GM23338 (cell line): ENCODE measurements at regions not wholly inside any gene's neighbourhood (a gene's known extent, or its start where the extent isn't known, plus 50 kb on each side); places are given as distances from the start of the nearest gene placed in this dataset.

ENCODE experiments used
- ATAC-seq: fragments of 200-7000 bp; cut with Tn5 transposase; 3 replicates; pipeline ENCODE4 v1.9.1; 2020
- DNase-seq: peaks from one replicate; pipeline ENCODE4 v3.0.0-alpha.2; 2015; ENCODE audit warnings: low spot score
- H2AFZ ChIP-seq: fragments of 200-600 bp; sonication (generic); 2 replicates; pipeline ENCODE4 v1.8.0; 2016; ENCODE audit warnings: antibody characterized with exemption, mild to moderate bottlenecking, moderate library complexity
- H3F3A ChIP-seq: fragments of 200-600 bp; sonication (generic); replicated peaks from 2 replicates; pipeline ENCODE4 v1.8.0; 2017; ENCODE audit warnings: antibody characterized with exemption, mixed run types, low read depth
- H3K27ac ChIP-seq: fragments of 200-600 bp; sonication (generic); 2 replicates; pipeline ENCODE4 v1.6.1; 2016; ENCODE audit warnings: low read depth
- H3K27me3 ChIP-seq: fragments of 200-600 bp; sonication (generic); 2 replicates; pipeline ENCODE4 v1.8.0; 2016; ENCODE audit warnings: mild to moderate bottlenecking, mixed run types, moderate library complexity; ENCODE audit not compliant: insufficient read depth
- H3K36me3 ChIP-seq: fragments of 200-600 bp; sonication (generic); 2 replicates; pipeline ENCODE4 v1.8.0; 2016; ENCODE audit warnings: mild to moderate bottlenecking; ENCODE audit not compliant: insufficient read depth
- H3K4me1 ChIP-seq: fragments of 200-600 bp; sonication (generic); 2 replicates; pipeline ENCODE4 v1.8.0; 2016; ENCODE audit warnings: mild to moderate bottlenecking, moderate library complexity; ENCODE audit not compliant: insufficient read depth
- H3K4me2 ChIP-seq: fragments of 200-600 bp; sonication (generic); 2 replicates; pipeline ENCODE4 v1.7.1; 2017; ENCODE audit warnings: mixed run types
- H3K4me3 ChIP-seq: fragments of 200-600 bp; sonication (generic); 2 replicates; pipeline ENCODE4 v1.6.1; 2016; ENCODE audit warnings: mixed run types
- H3K79me2 ChIP-seq: fragments of 200-600 bp; sonication (generic); replicated peaks from 2 replicates; pipeline ENCODE4 v1.8.0; 2017; ENCODE audit warnings: mild to moderate bottlenecking; ENCODE audit not compliant: insufficient read depth
- H3K9me2 ChIP-seq: fragments of 200-600 bp; sonication (generic); 2 replicates; pipeline ENCODE4 v1.8.0; 2017; ENCODE audit not compliant: insufficient read depth
- H4K20me1 ChIP-seq: fragments of 200-600 bp; sonication (generic); replicated peaks from 2 replicates; pipeline ENCODE4 v1.8.0; 2017; ENCODE audit warnings: mild to moderate bottlenecking; ENCODE audit not compliant: insufficient read depth
- H3K27ac Mint-ChIP-seq: 2 replicates; pipeline ENCODE4 v1.8.0; 2020; ENCODE audit warnings: inconsistent platforms, mild to moderate bottlenecking, moderate library complexity, mixed read lengths
- H3K27me3 Mint-ChIP-seq: 3 replicates; pipeline ENCODE4 v1.8.0; 2022; ENCODE audit warnings: low read depth, mild to moderate bottlenecking, moderate library complexity, mixed read lengths, inconsistent platforms; ENCODE audit not compliant: insufficient read depth, poor library complexity
- H3K36me3 Mint-ChIP-seq: 3 replicates; pipeline ENCODE4 v1.8.0; 2021; ENCODE audit warnings: low read depth, mild to moderate bottlenecking, inconsistent platforms, moderate library complexity, mixed read lengths
- H3K4me1 Mint-ChIP-seq: 3 replicates; pipeline ENCODE4 v1.8.0; 2020; ENCODE audit warnings: mild to moderate bottlenecking, inconsistent platforms, mixed read lengths
- H3K4me3 Mint-ChIP-seq: 3 replicates; pipeline ENCODE4 v1.8.0; 2021; ENCODE audit warnings: moderate library complexity, mild to moderate bottlenecking, inconsistent platforms, mixed read lengths
- H3K9me3 Mint-ChIP-seq: 3 replicates; pipeline ENCODE4 v1.8.0; 2020; ENCODE audit warnings: moderate library complexity, mild to moderate bottlenecking, inconsistent platforms, mixed read lengths
- CREB1 ChIP-seq: fragments of 250-450 bp; sonication (Bioruptor Pico); IDR thresholded peaks from 2 replicates; pipeline ENCODE4 v1.5.0; 2020; ENCODE audit warnings: low read depth, mild to moderate bottlenecking, moderate library complexity
- CTCF ChIP-seq, 2 experiments: fragments of 200-600 bp in 1 of 2; sonication (generic) in 1 of 2; conservative IDR thresholded peaks; 2 replicates each; pipeline versions ENCODE4 v1.5.1 to v1.6.1; 2016 to 2017; ENCODE audit warnings: antibody characterized with exemption in 2 of 2, low read depth in 2 of 2, mild to moderate bottlenecking in 2 of 2, moderate library complexity in 1 of 2
- ETS1 ChIP-seq: IDR thresholded peaks from 2 replicates; pipeline ENCODE4 v1.6.1; 2016; ENCODE audit warnings: antibody characterized with exemption
- EZH2 ChIP-seq: fragments of 200-600 bp; sonication (generic); IDR thresholded peaks from one replicate; pipeline ENCODE4 v1.8.0; 2017; ENCODE audit warnings: antibody characterized with exemption, mild to moderate bottlenecking, low read depth; ENCODE audit not compliant: unreplicated experiment
- EZH2phosphoT487 ChIP-seq: fragments of 200-600 bp; sonication (generic); IDR thresholded peaks from one replicate; pipeline ENCODE4 v1.8.1; 2018; ENCODE audit warnings: antibody characterized with exemption; ENCODE audit not compliant: unreplicated experiment
- JUNB ChIP-seq: IDR thresholded peaks from one replicate; pipeline ENCODE4 v1.6.1; 2016; ENCODE audit warnings: antibody characterized with exemption; ENCODE audit not compliant: unreplicated experiment
- NANOG ChIP-seq: IDR thresholded peaks from 2 replicates; pipeline ENCODE4 v1.6.1; 2016; ENCODE audit warnings: antibody characterized with exemption, borderline replicate concordance
- POLR2AphosphoS5 ChIP-seq: IDR thresholded peaks from 2 replicates; pipeline ENCODE4 v1.6.1; 2016; ENCODE audit warnings: antibody characterized with exemption, low read depth
- STAT1 ChIP-seq: IDR thresholded peaks from one replicate; pipeline ENCODE4 v1.6.1; 2016; ENCODE audit warnings: antibody characterized with exemption; ENCODE audit not compliant: unreplicated experiment
- ZNF114 ChIP-seq: fragments of 250-450 bp; sonication (Bioruptor Pico); IDR thresholded peaks from 2 replicates; pipeline ENCODE4 v1.5.0; 2020; ENCODE audit warnings: mild to moderate bottlenecking, moderate library complexity
- ZNF331 ChIP-seq: fragments of 250-450 bp; sonication (Bioruptor Pico); IDR thresholded peaks from 2 replicates; pipeline ENCODE4 v1.5.0; 2020; ENCODE audit warnings: low read depth, mild to moderate bottlenecking, moderate library complexity
- TF ChIP-seq, protein P1 (sequence below): fragments of 250-450 bp; sonication (Bioruptor Pico); IDR thresholded peaks from 2 replicates; pipeline ENCODE4 v1.5.0; 2020; ENCODE audit warnings: mild to moderate bottlenecking, moderate library complexity
- TF ChIP-seq, protein P2 (sequence below): IDR thresholded peaks from one replicate; pipeline ENCODE4 v1.6.1; 2018; ENCODE audit warnings: antibody characterized with exemption; ENCODE audit not compliant: unreplicated experiment

- Histone ChIP-seq H3K4me2 (no peak overlapping the region), H3K79me2 (no peaks in the 10 kb centered on the region), H3K9me2 (no peaks in the 10 kb centered on the region), H3K36me3 (no peaks in the 10 kb centered on the region), H3K27me3 (no peaks in the 10 kb centered on the region), H3K4me1 (peaks cover 13% of the 10 kb centered on the region), H3F3A (no peaks in the 10 kb centered on the region), H3K4me3 (no peak overlapping the region), H3K27ac (no peak overlapping the region), H4K20me1 (no peaks in the 10 kb centered on the region), H2AFZ (peak overlapping the region; percentile 38; the same call in 1 of the 2 replicates)
- Mint-ChIP-seq H3K9me3 (peaks cover 17% of the 10 kb centered on the region; the same call in 2 of the 3 replicates), H3K4me3 (no peak overlapping the region), H3K27me3 (peaks cover 2% of the 10 kb centered on the region), H3K4me1 (peaks cover 18% of the 10 kb centered on the region), H3K36me3 (no peaks in the 10 kb centered on the region; the same call in 2 of the 3 replicates), H3K27ac (no peak overlapping the region)
- TF ChIP-seq EZH2phosphoT487 = no peak
- no peak for TF ChIP-seq STAT1
- no peak for TF ChIP-seq CTCF (conservative IDR thresholded peaks at IDR 0.05; ENCODE audit: low read depth in 2 of 2)
- no peak for TF ChIP-seq ETS1
- TF ChIP-seq NANOG = no peak
- TF ChIP-seq, protein P1, sequence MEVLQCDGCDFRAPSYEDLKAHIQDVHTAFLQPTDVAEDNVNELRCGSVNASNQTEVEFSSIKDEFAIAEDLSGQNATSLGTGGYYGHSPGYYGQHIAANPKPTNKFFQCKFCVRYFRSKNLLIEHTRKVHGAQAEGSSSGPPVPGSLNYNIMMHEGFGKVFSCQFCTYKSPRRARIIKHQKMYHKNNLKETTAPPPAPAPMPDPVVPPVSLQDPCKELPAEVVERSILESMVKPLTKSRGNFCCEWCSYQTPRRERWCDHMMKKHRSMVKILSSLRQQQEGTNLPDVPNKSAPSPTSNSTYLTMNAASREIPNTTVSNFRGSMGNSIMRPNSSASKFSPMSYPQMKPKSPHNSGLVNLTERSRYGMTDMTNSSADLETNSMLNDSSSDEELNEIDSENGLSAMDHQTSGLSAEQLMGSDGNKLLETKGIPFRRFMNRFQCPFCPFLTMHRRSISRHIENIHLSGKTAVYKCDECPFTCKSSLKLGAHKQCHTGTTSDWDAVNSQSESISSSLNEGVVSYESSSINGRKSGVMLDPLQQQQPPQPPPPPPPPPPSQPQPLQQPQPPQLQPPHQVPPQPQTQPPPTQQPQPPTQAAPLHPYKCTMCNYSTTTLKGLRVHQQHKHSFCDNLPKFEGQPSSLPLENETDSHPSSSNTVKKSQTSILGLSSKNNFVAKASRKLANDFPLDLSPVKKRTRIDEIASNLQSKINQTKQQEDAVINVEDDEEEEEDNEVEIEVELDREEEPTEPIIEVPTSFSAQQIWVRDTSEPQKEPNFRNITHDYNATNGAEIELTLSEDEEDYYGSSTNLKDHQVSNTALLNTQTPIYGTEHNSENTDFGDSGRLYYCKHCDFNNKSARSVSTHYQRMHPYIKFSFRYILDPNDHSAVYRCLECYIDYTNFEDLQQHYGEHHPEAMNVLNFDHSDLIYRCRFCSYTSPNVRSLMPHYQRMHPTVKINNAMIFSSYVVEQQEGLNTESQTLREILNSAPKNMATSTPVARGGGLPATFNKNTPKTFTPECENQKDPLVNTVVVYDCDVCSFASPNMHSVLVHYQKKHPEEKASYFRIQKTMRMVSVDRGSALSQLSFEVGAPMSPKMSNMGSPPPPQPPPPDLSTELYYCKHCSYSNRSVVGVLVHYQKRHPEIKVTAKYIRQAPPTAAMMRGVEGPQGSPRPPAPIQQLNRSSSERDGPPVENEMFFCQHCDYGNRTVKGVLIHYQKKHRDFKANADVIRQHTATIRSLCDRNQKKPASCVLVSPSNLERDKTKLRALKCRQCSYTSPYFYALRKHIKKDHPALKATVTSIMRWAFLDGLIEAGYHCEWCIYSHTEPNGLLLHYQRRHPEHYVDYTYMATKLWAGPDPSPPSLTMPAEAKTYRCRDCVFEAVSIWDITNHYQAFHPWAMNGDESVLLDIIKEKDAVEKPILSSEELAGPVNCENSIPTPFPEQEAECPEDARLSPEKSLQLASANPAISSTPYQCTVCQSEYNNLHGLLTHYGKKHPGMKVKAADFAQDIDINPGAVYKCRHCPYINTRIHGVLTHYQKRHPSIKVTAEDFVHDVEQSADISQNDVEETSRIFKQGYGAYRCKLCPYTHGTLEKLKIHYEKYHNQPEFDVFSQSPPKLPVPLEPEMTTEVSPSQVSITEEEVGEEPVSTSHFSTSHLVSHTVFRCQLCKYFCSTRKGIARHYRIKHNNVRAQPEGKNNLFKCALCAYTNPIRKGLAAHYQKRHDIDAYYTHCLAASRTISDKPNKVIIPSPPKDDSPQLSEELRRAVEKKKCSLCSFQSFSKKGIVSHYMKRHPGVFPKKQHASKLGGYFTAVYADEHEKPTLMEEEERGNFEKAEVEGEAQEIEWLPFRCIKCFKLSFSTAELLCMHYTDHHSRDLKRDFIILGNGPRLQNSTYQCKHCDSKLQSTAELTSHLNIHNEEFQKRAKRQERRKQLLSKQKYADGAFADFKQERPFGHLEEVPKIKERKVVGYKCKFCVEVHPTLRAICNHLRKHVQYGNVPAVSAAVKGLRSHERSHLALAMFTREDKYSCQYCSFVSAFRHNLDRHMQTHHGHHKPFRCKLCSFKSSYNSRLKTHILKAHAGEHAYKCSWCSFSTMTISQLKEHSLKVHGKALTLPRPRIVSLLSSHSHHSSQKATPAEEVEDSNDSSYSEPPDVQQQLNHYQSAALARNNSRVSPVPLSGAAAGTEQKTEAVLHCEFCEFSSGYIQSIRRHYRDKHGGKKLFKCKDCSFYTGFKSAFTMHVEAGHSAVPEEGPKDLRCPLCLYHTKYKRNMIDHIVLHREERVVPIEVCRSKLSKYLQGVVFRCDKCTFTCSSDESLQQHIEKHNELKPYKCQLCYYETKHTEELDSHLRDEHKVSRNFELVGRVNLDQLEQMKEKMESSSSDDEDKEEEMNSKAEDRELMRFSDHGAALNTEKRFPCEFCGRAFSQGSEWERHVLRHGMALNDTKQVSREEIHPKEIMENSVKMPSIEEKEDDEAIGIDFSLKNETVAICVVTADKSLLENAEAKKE (CRISPR knock-in tag) = no peak
- TF ChIP-seq, protein P2, sequence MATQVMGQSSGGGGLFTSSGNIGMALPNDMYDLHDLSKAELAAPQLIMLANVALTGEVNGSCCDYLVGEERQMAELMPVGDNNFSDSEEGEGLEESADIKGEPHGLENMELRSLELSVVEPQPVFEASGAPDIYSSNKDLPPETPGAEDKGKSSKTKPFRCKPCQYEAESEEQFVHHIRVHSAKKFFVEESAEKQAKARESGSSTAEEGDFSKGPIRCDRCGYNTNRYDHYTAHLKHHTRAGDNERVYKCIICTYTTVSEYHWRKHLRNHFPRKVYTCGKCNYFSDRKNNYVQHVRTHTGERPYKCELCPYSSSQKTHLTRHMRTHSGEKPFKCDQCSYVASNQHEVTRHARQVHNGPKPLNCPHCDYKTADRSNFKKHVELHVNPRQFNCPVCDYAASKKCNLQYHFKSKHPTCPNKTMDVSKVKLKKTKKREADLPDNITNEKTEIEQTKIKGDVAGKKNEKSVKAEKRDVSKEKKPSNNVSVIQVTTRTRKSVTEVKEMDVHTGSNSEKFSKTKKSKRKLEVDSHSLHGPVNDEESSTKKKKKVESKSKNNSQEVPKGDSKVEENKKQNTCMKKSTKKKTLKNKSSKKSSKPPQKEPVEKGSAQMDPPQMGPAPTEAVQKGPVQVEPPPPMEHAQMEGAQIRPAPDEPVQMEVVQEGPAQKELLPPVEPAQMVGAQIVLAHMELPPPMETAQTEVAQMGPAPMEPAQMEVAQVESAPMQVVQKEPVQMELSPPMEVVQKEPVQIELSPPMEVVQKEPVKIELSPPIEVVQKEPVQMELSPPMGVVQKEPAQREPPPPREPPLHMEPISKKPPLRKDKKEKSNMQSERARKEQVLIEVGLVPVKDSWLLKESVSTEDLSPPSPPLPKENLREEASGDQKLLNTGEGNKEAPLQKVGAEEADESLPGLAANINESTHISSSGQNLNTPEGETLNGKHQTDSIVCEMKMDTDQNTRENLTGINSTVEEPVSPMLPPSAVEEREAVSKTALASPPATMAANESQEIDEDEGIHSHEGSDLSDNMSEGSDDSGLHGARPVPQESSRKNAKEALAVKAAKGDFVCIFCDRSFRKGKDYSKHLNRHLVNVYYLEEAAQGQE = no peak
- TF ChIP-seq POLR2AphosphoS5 = no peak
- TF ChIP-seq ZNF114 (CRISPR knock-in tag) = no peak
- no peak for TF ChIP-seq CREB1
- no peak for TF ChIP-seq EZH2
- no peak for TF ChIP-seq JUNB
- no peak for TF ChIP-seq ZNF331 (CRISPR knock-in tag)
- ATAC-seq (no peak), DNase-seq (no peak)
Measured at GRCh38 chr5:158268286-158268685, 409.3 kb upstream of the CLINT1 start.
